Spleen (tissue), 11 donors: ENCODE measurements at regions not wholly inside any gene's neighbourhood (a gene's known extent, or its start where the extent isn't known, plus 50 kb on each side); places are given as distances from the start of the nearest gene placed in this dataset.

Experiments used
- DNase-seq: peaks from one replicate; pipeline ENCODE4 v3.0.0-alpha.2; 2020
- H3K27ac ChIP-seq, 8 donors: fragments of 200-600 bp; sonication (generic) in 7 of 8; 1 replicate in 4 of 8; 2 replicates in 4 of 8; pipeline versions ENCODE4 v1.5.0 to v1.8.0; 2016 to 2021; ENCODE audit warnings: inconsistent platforms in 4 of 8, mild to moderate bottlenecking in 4 of 8, moderate library complexity in 1 of 8
- H3K27me3 ChIP-seq, 7 donors: fragments of 200-600 bp; sonication (generic) in 6 of 7; replicated peaks in 1 of 7; 1 replicate in 4 of 7; 2 replicates in 3 of 7; pipeline versions ENCODE4 v1.5.0 to v1.8.0; 2016 to 2021; ENCODE audit warnings: inconsistent platforms in 3 of 7, mild to moderate bottlenecking in 1 of 7
- H3K36me3 ChIP-seq, 6 donors: fragments of 200-600 bp; sonication (generic) in 5 of 6; 1 replicate in 4 of 6; 2 replicates in 2 of 6; pipeline versions ENCODE4 v1.5.0 to v1.8.0; 2016 to 2021; ENCODE audit warnings: inconsistent platforms in 2 of 6
- H3K4me1 ChIP-seq, 6 donors: fragments of 200-600 bp; sonication (generic) in 5 of 6; 1 replicate in 3 of 6; 2 replicates in 3 of 6; pipeline versions ENCODE4 v1.5.0 to v1.8.0; 2016 to 2021; ENCODE audit warnings: inconsistent platforms in 3 of 6
- H3K4me3 ChIP-seq, 8 donors: fragments of 200-600 bp; sonication (generic) in 7 of 8; 1 replicate in 4 of 8; 2 replicates in 4 of 8; pipeline versions ENCODE4 v1.5.0 to v1.8.0; 2016 to 2021; ENCODE audit warnings: inconsistent platforms in 4 of 8, mild to moderate bottlenecking in 4 of 8, moderate library complexity in 2 of 8
- H3K9me3 ChIP-seq, 8 donors: fragments of 200-600 bp; sonication (generic) in 7 of 8; 1 replicate in 4 of 8; 2 replicates in 4 of 8; pipeline versions ENCODE4 v1.5.0 to v1.8.0; 2016 to 2021; ENCODE audit warnings: inconsistent platforms in 4 of 8
- POLR2A ChIP-seq, 3 donors: fragments of 450-650 bp; IDR thresholded peaks; one replicate each; pipeline ENCODE4 v1.5.1; 2017; ENCODE audit warnings: antibody characterized with exemption in 3 of 3, mild to moderate bottlenecking in 1 of 3
- POLR2AphosphoS5 ChIP-seq, 3 donors: sonication (generic); formaldehyde crosslinking; IDR thresholded peaks; one replicate each; pipeline ENCODE4 v1.5.1; 2017; ENCODE audit warnings: antibody characterized with exemption in 3 of 3
- WGBS, 5 donors: extraction: QIAGEN DNeasy Blood & Tissue Kit in 3 of 5; methylation state at CpG; one replicate each; pipeline versions ENCODE4 v1.1.5 to v1.1.7; 2013 to 2018; 5-methylcytosine and 5-hydroxymethylcytosine counted together
- intact Hi-C: fragments of 100-400 bp; cut with DNase I; formaldehyde crosslinking; loops from one replicate; pipeline ENCODE4 v1.15.0; 2023; ENCODE audit warnings: low total_unique reads
- TF ChIP-seq, protein P1 (sequence below), 11 experiments: fragments of 200-600 bp in 7 of 11; fragments of 450-650 bp in 4 of 11; sonication (generic) in 4 of 11; IDR thresholded peaks in 8 of 11; conservative IDR thresholded peaks in 3 of 11; 1 replicate in 7 of 11; 2 replicates in 4 of 11; pipeline versions ENCODE4 v1.4.0 to v1.8.0; 2016 to 2021; ENCODE audit warnings: antibody characterized with exemption in 11 of 11, inconsistent platforms in 4 of 11, mild to moderate bottlenecking in 1 of 11
- donor health status: healthy with polysubstance abuse.
- donor health status: DM: no; HTN: no; CAD: no; lungs with moderate emphysema.
- donor health status: DM: no; HTN: no; CAD: no.
- donor health status: Bipolar disorder and iron deficiency.
- donor health status: healthy.
- donor health status: DM: no; HTN: no; CAD: no.
- donor health status: DM: yes; HTN: yes; CAD: no.

DNA sequence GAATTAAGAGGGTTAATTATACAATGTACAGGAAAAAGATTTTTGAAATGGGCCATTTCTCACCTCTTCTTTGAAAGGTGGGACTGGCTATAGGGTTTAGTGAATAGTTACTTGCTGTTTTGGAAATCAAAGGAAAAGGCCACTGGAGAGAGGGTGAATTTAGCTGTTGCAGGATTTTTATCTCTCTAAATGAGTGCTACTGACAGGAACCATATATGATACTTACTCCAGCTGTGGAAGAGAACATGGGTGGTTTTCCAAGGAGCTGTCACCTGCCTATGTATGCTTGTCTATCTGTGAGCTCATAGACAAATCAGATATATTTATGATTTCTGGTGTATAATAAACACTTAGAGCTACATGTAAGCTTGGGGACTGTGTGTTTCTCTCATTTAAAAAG, 430.4 kb downstream of the MTX2 start:
- no peaks in the 10 kb centered on the region for H3K36me3 ChIP-seq
- no peak overlapping the region for H3K27ac ChIP-seq
- no peak for TF ChIP-seq POLR2AphosphoS5 (IDR thresholded peaks at IDR 0.05)
- TF ChIP-seq, protein P1, sequence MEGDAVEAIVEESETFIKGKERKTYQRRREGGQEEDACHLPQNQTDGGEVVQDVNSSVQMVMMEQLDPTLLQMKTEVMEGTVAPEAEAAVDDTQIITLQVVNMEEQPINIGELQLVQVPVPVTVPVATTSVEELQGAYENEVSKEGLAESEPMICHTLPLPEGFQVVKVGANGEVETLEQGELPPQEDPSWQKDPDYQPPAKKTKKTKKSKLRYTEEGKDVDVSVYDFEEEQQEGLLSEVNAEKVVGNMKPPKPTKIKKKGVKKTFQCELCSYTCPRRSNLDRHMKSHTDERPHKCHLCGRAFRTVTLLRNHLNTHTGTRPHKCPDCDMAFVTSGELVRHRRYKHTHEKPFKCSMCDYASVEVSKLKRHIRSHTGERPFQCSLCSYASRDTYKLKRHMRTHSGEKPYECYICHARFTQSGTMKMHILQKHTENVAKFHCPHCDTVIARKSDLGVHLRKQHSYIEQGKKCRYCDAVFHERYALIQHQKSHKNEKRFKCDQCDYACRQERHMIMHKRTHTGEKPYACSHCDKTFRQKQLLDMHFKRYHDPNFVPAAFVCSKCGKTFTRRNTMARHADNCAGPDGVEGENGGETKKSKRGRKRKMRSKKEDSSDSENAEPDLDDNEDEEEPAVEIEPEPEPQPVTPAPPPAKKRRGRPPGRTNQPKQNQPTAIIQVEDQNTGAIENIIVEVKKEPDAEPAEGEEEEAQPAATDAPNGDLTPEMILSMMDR (IDR thresholded peaks at IDR 0.05 in 8 of 11, conservative IDR thresholded peaks at IDR 0.05 in 3 of 11), result no peak
- no peak for TF ChIP-seq POLR2A (IDR thresholded peaks at IDR 0.05)
- H3K4me1 ChIP-seq, result peaks cover 0 to 7% (median 2%) of the 10 kb centered on the region in 6 donors
- no peaks in the 10 kb centered on the region for H3K9me3 ChIP-seq
- no peak for DNase-seq
- intact Hi-C loops, result no loop called here
- H3K27me3 ChIP-seq, result peaks cover 0 to 11% (median 0%) of the 10 kb centered on the region in 7 donors
- H3K4me3 ChIP-seq, result no peak overlapping the region

DNA sequence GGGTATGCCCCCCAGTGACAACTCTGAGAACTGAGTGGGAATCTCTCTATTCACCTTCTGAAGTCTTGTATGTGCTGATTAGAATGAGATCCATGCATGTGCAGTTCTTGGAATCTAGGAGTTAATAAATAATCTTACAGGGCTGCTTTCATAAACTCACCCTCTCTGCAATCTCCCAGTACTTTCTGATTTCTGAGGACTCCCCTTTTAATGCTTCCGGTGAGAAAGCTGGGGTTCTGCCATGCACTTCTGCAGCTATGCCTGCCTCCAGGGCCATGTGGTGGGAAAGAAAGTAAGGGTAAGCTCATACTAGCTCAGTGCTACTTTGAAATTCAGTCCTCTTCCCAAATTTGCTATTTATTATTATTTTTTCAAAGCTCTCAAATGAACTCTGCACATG, 432.9 kb downstream of the MTX2 start:
- Histone ChIP-seq H3K9me3 (no peaks in the 10 kb centered on the region), H3K4me1 (peaks cover 0 to 7% (median 2%) of the 10 kb centered on the region in 6 donors), H3K4me3 (no peak overlapping the region), H3K36me3 (no peaks in the 10 kb centered on the region), H3K27me3 (peaks cover 0 to 11% (median 0%) of the 10 kb centered on the region in 7 donors), H3K27ac (no peak overlapping the region)
- intact Hi-C loops, result no loop called here
- no peak for DNase-seq
- no peak for TF ChIP-seq POLR2A (IDR thresholded peaks at IDR 0.05)
- TF ChIP-seq, protein P1 (IDR thresholded peaks at IDR 0.05 in 8 of 11, conservative IDR thresholded peaks at IDR 0.05 in 3 of 11), result no peak
- TF ChIP-seq POLR2AphosphoS5 (IDR thresholded peaks at IDR 0.05), result no peak
- WGBS, 5 donors, result 79 to 96% (median 87%) methylated on average over 1 of the region's 1 CpG

DNA sequence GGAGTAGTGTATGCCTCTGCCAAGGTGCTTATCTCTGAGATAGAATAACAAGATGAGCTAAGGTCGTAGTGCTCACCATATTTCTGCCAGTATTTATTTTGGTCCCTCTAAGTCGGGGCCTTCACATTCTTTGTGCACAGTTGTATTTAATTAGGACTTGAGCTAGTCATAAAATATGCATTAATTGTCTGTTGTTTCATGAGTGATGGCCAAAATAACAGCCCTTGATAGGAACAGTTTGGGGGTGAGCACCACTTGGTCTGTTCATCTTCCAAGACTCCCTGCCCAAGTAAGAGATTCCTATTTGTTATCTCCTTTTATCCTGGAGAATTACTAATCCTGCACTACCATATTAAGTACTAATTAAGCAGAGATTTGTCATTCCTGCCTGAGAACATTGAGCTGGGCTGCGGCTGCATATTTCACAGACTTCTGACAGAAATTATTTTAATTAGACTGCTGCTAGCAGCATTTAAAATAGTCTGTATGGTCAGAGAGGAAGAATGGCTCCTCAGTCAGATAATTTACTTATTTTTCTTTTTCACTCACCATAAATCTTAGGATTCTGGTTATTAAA, 435.1 kb downstream of the MTX2 start:
- no peak for DNase-seq
- WGBS, 5 donors, result 53 to 76% (median 67%) methylated on average over 3 of the region's 3 CpGs
- peaks cover 0 to 19% (median 0%) of the 10 kb centered on the region in 7 donors for H3K27me3 ChIP-seq
- no peak for TF ChIP-seq POLR2A (IDR thresholded peaks at IDR 0.05)
- TF ChIP-seq, protein P1 (IDR thresholded peaks at IDR 0.05 in 8 of 11, conservative IDR thresholded peaks at IDR 0.05 in 3 of 11), result no peak
- intact Hi-C loops, result no loop called here
- H3K9me3 ChIP-seq, result no peaks in the 10 kb centered on the region
- no peak overlapping the region for H3K27ac ChIP-seq
- no peaks in the 10 kb centered on the region for H3K36me3 ChIP-seq
- peaks cover 0 to 7% (median 2%) of the 10 kb centered on the region in 6 donors for H3K4me1 ChIP-seq
- H3K4me3 ChIP-seq, result no peak overlapping the region

DNA sequence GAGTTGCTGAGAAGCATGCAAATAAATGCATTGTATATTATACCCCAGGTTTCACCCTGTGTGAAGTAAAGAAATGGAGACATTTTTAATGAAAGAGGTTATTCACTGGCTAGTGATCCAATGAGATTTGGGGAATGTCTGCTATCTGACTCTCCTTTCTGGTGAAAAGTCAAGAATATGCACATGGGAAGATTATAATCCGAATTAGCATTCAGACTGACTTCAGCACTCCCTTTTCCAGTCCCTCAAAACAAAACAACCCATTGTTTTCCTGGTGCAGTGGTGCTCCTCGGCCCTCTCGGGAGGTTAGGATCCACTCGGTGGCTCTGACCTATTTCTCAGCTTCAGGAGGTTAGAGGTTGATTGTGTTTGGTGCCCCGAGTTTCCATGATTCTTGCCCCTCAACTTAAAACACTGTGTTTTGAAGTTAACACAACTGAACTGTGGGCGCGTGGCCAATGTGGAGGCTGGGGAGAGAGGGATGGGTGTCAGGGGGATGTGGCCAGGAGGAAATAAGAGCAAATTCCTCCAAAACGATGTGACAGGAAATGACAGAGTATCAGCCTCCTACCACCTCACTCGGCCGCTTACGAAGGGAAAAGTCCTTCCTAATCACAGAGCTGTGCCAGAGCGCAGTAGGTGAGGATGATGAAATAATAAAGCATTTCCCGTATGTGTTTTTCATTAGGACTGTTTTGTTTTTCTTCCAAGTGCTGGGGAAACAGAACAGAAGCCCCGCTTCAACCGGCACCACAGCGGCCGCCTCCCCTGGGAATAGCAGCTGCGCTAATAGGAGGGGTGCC, 440.1 kb downstream of the MTX2 start:
- WGBS, 5 donors, result 75 to 86% (median 82%) methylated on average over 18 of the region's 18 CpGs
- Histone ChIP-seq H3K4me3 (no peak overlapping the region), H3K27ac (no peak overlapping the region), H3K27me3 (peaks cover 0 to 8% (median 0%) of the 10 kb centered on the region in 7 donors), H3K36me3 (no peaks in the 10 kb centered on the region), H3K4me1 (peaks cover 0 to under 1% (median 0%) of the 10 kb centered on the region in 6 donors), H3K9me3 (no peaks in the 10 kb centered on the region)
- TF ChIP-seq, protein P1 (IDR thresholded peaks at IDR 0.05 in 8 of 11, conservative IDR thresholded peaks at IDR 0.05 in 3 of 11), result no peak
- intact Hi-C loops, result no loop called here
- no peak for DNase-seq
